ENCODE measurements at regions not wholly inside any gene's neighbourhood (a gene's known extent, or its start where the extent isn't known, plus 50 kb on each side); places are given as distances from the start of the nearest gene placed in this dataset.

- TF ChIP-seq CTCF (conservative IDR thresholded peaks at IDR 0.05; ENCODE audit: low read length) (no peak), EZH2phosphoT487 (IDR thresholded peaks at IDR 0.05; ENCODE audit: borderline replicate concordance) (no peak)
Observed at GRCh38 chr7:65235586-65235985, 138.1 kb upstream of the ZNF92 start.
